ENCODE measurements at regions not wholly inside any gene's neighbourhood (a gene's known extent, or its start where the extent isn't known, plus 50 kb on each side); places are given as distances from the start of the nearest gene placed in this dataset.
"Not testable (repeated sequence)": the region's sequence is repeated elsewhere in the genome, so short reads cannot be mapped to it uniquely, and the experiment has no call there.

- no peak for DNase-seq
Observed at GRCh38 chrX:63581906-63582305, 203.1 kb downstream of the ARHGEF9 start.

- DNase-seq: no peak
Observed at GRCh38 chrX:63581398-63581797, 203.6 kb downstream of the ARHGEF9 start.

- no peak for DNase-seq
Observed at GRCh38 chrX:63576533-63576932, 208.5 kb downstream of the ARHGEF9 start.

- DNase-seq: not testable (repeated sequence)
Observed at GRCh38 chrX:63575700-63576099, 209.3 kb downstream of the ARHGEF9 start.

- no peak for DNase-seq
Observed at GRCh38 chrX:63566856-63567255, 215.7 kb upstream of the SPIN4 start.

- peak; percentile 31 for DNase-seq
Observed at GRCh38 chrX:63561425-63561824, 210.3 kb upstream of the SPIN4 start.

- peak; percentile 84 for DNase-seq
Observed at GRCh38 chrX:63560601-63561218, 209.6 kb upstream of the SPIN4 start.

- DNase-seq: no peak
Observed at GRCh38 chrX:63551856-63552255, 200.7 kb upstream of the SPIN4 start.

GRCh38 chrX:63530654-63531053, 179.5 kb upstream of the SPIN4 start:
- no peak for DNase-seq

GRCh38 chrX:63529961-63530360, 178.8 kb upstream of the SPIN4 start:
- DNase-seq: no peak

GRCh38 chrX:63526863-63527262, 175.7 kb upstream of the SPIN4 start:
- DNase-seq: no peak

- DNase-seq: no peak
Observed at GRCh38 chrX:63525491-63525890, 174.4 kb upstream of the SPIN4 start.

- not testable (repeated sequence) for DNase-seq
Observed at GRCh38 chrX:63519368-63519767, 168.2 kb upstream of the SPIN4 start.

GRCh38 chrX:63514569-63515080, 163.5 kb upstream of the SPIN4 start:
- no peak for DNase-seq

- no peak for DNase-seq
Observed at GRCh38 chrX:63513825-63514568, 162.9 kb upstream of the SPIN4 start.

- DNase-seq: no peak
Observed at GRCh38 chrX:63511361-63511760, 160.2 kb upstream of the SPIN4 start.

- no peak for DNase-seq
Observed at GRCh38 chrX:63508668-63509067, 157.5 kb upstream of the SPIN4 start.

- DNase-seq: peak; percentile 7
Observed at GRCh38 chrX:63506320-63506719, 155.2 kb upstream of the SPIN4 start.

- DNase-seq: no peak
Observed at GRCh38 chrX:63503541-63503940, 152.4 kb upstream of the SPIN4 start.

- no peak for DNase-seq
Observed at GRCh38 chrX:63488546-63489373, 137.6 kb upstream of the SPIN4 start.

GRCh38 chrX:63475200-63475599, 124.1 kb upstream of the SPIN4 start:
- DNase-seq: no peak

- no peak for DNase-seq
Observed at GRCh38 chrX:63471004-63471403, 119.9 kb upstream of the SPIN4 start.

GRCh38 chrX:63470506-63470905, 119.4 kb upstream of the SPIN4 start:
- no peak for DNase-seq

GRCh38 chrX:63466690-63467089, 115.6 kb upstream of the SPIN4 start:
- DNase-seq: no peak

Measured in NCI-H526 treated with DMSO at 0.1 percent for 48 hours (cell line).